CD4-positive, CD25-positive, alpha-beta regulatory T cell (primary cell): ENCODE measurements at regions not wholly inside any gene's neighbourhood (a gene's known extent, or its start where the extent isn't known, plus 50 kb on each side); places are given as distances from the start of the nearest gene placed in this dataset.
"Not testable (repeated sequence)": the region's sequence is repeated elsewhere in the genome, so short reads cannot be mapped to it uniquely, and the experiment has no call there.

Experiments used
- ATAC-seq, 2 donors: fragments of 150-1000 bp; cut with Tn5 transposase; one replicate each; pipeline ENCODE4 v1.10.0; 2021; ENCODE audit warnings: low read depth in 2 of 2, moderate number of reproducible peaks in 2 of 2, moderate library complexity in 1 of 2
- DNase-seq, 3 donors: peaks; one replicate each; pipeline versions ENCODE4 v3.0.0 to v3.0.0-alpha.2; 2012 to 2022; ENCODE audit warnings: mixed read lengths in 1 of 3
- H3K27ac ChIP-seq: one replicate; pipeline ENCODE4 v1.7.0; 2013; ENCODE audit warnings: mild to moderate bottlenecking, low read length; ENCODE audit not compliant: insufficient read depth, poor library complexity, severe bottlenecking
- H3K27me3 ChIP-seq: one replicate; pipeline ENCODE4 v1.7.0; 2013; ENCODE audit warnings: low read length; ENCODE audit not compliant: control insufficient read depth, insufficient read depth
- H3K36me3 ChIP-seq: one replicate; pipeline ENCODE4 v1.7.0; 2013; ENCODE audit warnings: mild to moderate bottlenecking, low read length, moderate library complexity; ENCODE audit not compliant: control insufficient read depth, insufficient read depth
- H3K4me1 ChIP-seq: 2 replicates; pipeline ENCODE4 v1.7.0; 2013; ENCODE audit warnings: mild to moderate bottlenecking, low read length; ENCODE audit not compliant: insufficient read depth, control insufficient read depth, poor library complexity, severe bottlenecking
- H3K4me3 ChIP-seq: one replicate; pipeline ENCODE4 v1.7.0; 2013; ENCODE audit warnings: low read depth, mild to moderate bottlenecking, low read length, moderate library complexity
- H3K9me3 ChIP-seq, 2 experiments: 1 replicate in 1 of 2; 2 replicates in 1 of 2; pipeline ENCODE4 v1.7.0; 2013; ENCODE audit warnings: low read length in 2 of 2, mild to moderate bottlenecking in 1 of 2, moderate library complexity in 1 of 2; ENCODE audit not compliant: control insufficient read depth in 2 of 2
- H3K27ac Mint-ChIP-seq, 3 donors: one replicate each; pipeline ENCODE4 v1.8.0; 2020 to 2022; ENCODE audit warnings: mild to moderate bottlenecking in 3 of 3, mixed read lengths in 3 of 3, moderate library complexity in 2 of 3
- H3K27me3 Mint-ChIP-seq: one replicate; pipeline ENCODE4 v1.8.0; 2022; ENCODE audit warnings: mild to moderate bottlenecking, mixed read lengths
- H3K36me3 Mint-ChIP-seq: one replicate; pipeline ENCODE4 v1.8.0; 2020; ENCODE audit warnings: mixed read lengths
- H3K4me1 Mint-ChIP-seq, 4 donors: one replicate each; pipeline ENCODE4 v1.8.0; 2020 to 2022; ENCODE audit warnings: mixed read lengths in 4 of 4, mild to moderate bottlenecking in 1 of 4
- H3K4me3 Mint-ChIP-seq, 4 donors: one replicate each; pipeline ENCODE4 v1.8.0; 2020 to 2022; ENCODE audit warnings: mild to moderate bottlenecking in 4 of 4, mixed read lengths in 4 of 4, moderate library complexity in 3 of 4
- H3K9me3 Mint-ChIP-seq, 7 donors: one replicate each; pipeline ENCODE4 v1.8.0; 2020 to 2022; ENCODE audit warnings: mixed read lengths in 7 of 7, mild to moderate bottlenecking in 3 of 7, moderate library complexity in 2 of 7

GRCh38 chr4:116546759-116547158 lies 538.6 kb downstream of the TRAM1L1 start:
- H3K27me3 Mint-ChIP-seq: no peaks in the 10 kb centered on the region

GRCh38 chr4:116544946-116545345 lies 540.4 kb downstream of the TRAM1L1 start:
- no peaks in the 10 kb centered on the region for H3K27me3 Mint-ChIP-seq
- no peak for ATAC-seq
- H3K4me3 Mint-ChIP-seq: no peak overlapping the region
- no peak overlapping the region for H3K4me3 ChIP-seq
- peaks cover 0 to 12% (median 3%) of the 10 kb centered on the region in 7 donors for H3K9me3 Mint-ChIP-seq
- DNase-seq: no peak
- no peak overlapping the region for H3K27ac ChIP-seq
- H3K36me3 Mint-ChIP-seq: no peaks in the 10 kb centered on the region
- H3K27ac Mint-ChIP-seq: no peak overlapping the region
- H3K4me1 ChIP-seq: no peaks in the 10 kb centered on the region
- H3K27me3 ChIP-seq: no peaks in the 10 kb centered on the region
- H3K36me3 ChIP-seq: no peaks in the 10 kb centered on the region
- H3K4me1 Mint-ChIP-seq: no peaks in the 10 kb centered on the region
- H3K9me3 ChIP-seq: peaks cover 0 to 3% of the 10 kb centered on the region in 2 experiments

More at GRCh38 chr4:116546759-116547158, 538.6 kb downstream of the TRAM1L1 start:
- H3K9me3 Mint-ChIP-seq: peaks cover 1 to 11% (median 3%) of the 10 kb centered on the region in 7 donors
- no peaks in the 10 kb centered on the region for H3K36me3 Mint-ChIP-seq
- Histone ChIP-seq H3K36me3 (no peaks in the 10 kb centered on the region), H3K4me3 (no peak overlapping the region), H3K27ac (no peak overlapping the region), H3K9me3 (peaks cover 0 to 3% of the 10 kb centered on the region in 2 experiments), H3K27me3 (no peaks in the 10 kb centered on the region), H3K4me1 (no peaks in the 10 kb centered on the region)
- no peaks in the 10 kb centered on the region for H3K4me1 Mint-ChIP-seq
- DNase-seq (no peak), ATAC-seq (no peak)
- H3K4me3 Mint-ChIP-seq: no peak overlapping the region
- no peak overlapping the region for H3K27ac Mint-ChIP-seq

- H3K27ac ChIP-seq: no peak overlapping the region
- Mint-ChIP-seq H3K4me3 (no peak overlapping the region), H3K9me3 (peaks cover 0 to 10% (median 2%) of the 10 kb centered on the region in 7 donors), H3K27me3 (no peaks in the 10 kb centered on the region), H3K36me3 (no peaks in the 10 kb centered on the region), H3K27ac (no peak overlapping the region), H3K4me1 (no peaks in the 10 kb centered on the region)
- ATAC-seq (no peak), DNase-seq (no peak)
- no peak overlapping the region for H3K4me3 ChIP-seq
- no peaks in the 10 kb centered on the region for H3K4me1 ChIP-seq
- H3K9me3 ChIP-seq: peaks cover 0 to 3% of the 10 kb centered on the region in 2 experiments
- H3K27me3 ChIP-seq: no peaks in the 10 kb centered on the region
- H3K36me3 ChIP-seq: no peaks in the 10 kb centered on the region
Observed at GRCh38 chr4:116539744-116540143, 545.6 kb downstream of the TRAM1L1 start.

GRCh38 chr4:116537828-116538227 lies 547.5 kb downstream of the TRAM1L1 start:
- no peak overlapping the region for H3K4me3 Mint-ChIP-seq
- H3K27ac Mint-ChIP-seq: no peak overlapping the region
- no peaks in the 10 kb centered on the region for H3K4me1 Mint-ChIP-seq
- DNase-seq (no peak), ATAC-seq (no peak)
- Histone ChIP-seq H3K27me3 (no peaks in the 10 kb centered on the region), H3K9me3 (no peaks in the 10 kb centered on the region), H3K27ac (no peak overlapping the region), H3K4me3 (no peak overlapping the region), H3K36me3 (no peaks in the 10 kb centered on the region), H3K4me1 (no peaks in the 10 kb centered on the region)
- H3K36me3 Mint-ChIP-seq: no peaks in the 10 kb centered on the region
- H3K9me3 Mint-ChIP-seq: peaks cover 0 to 14% (median 3%) of the 10 kb centered on the region in 7 donors
- no peaks in the 10 kb centered on the region for H3K27me3 Mint-ChIP-seq

- H3K27ac Mint-ChIP-seq, H3K36me3 ChIP-seq, H3K9me3 ChIP-seq, DNase-seq, H3K4me3 ChIP-seq, H3K4me1 Mint-ChIP-seq, H3K4me1 ChIP-seq, H3K27me3 ChIP-seq, H3K27ac ChIP-seq, H3K4me3 Mint-ChIP-seq, H3K36me3 Mint-ChIP-seq, ATAC-seq, H3K27me3 Mint-ChIP-seq: not testable (repeated sequence)
- H3K9me3 Mint-ChIP-seq: peaks cover 0 to 15% (median 6%) of the 10 kb centered on the region in 7 donors
Observed at GRCh38 chr4:116536024-116536423, 549.4 kb downstream of the TRAM1L1 start.

- no peak for ATAC-seq
- H3K9me3 ChIP-seq: peaks cover 0 to 4% of the 10 kb centered on the region in 2 experiments
- H3K4me1 Mint-ChIP-seq: no peaks in the 10 kb centered on the region
- no peaks in the 10 kb centered on the region for H3K27me3 ChIP-seq
- no peak overlapping the region for H3K27ac Mint-ChIP-seq
- H3K9me3 Mint-ChIP-seq: peaks cover 0 to 23% (median 5%) of the 10 kb centered on the region in 7 donors
- no peaks in the 10 kb centered on the region for H3K27me3 Mint-ChIP-seq
- no peaks in the 10 kb centered on the region for H3K4me1 ChIP-seq
- peak in 1 of 3 donors; percentile 0 for DNase-seq
- no peaks in the 10 kb centered on the region for H3K36me3 ChIP-seq
- no peaks in the 10 kb centered on the region for H3K36me3 Mint-ChIP-seq
- no peak overlapping the region for H3K4me3 Mint-ChIP-seq
- no peak overlapping the region for H3K27ac ChIP-seq
- H3K4me3 ChIP-seq: no peak overlapping the region
Observed at GRCh38 chr4:116531870-116532269, 553.5 kb downstream of the TRAM1L1 start.

- Mint-ChIP-seq H3K27ac (no peak overlapping the region), H3K9me3 (peaks cover 0 to 19% (median 5%) of the 10 kb centered on the region in 7 donors), H3K36me3 (no peaks in the 10 kb centered on the region), H3K4me1 (no peaks in the 10 kb centered on the region), H3K27me3 (no peaks in the 10 kb centered on the region), H3K4me3 (no peak overlapping the region)
- DNase-seq: no peak
- no peaks in the 10 kb centered on the region for H3K4me1 ChIP-seq
- H3K36me3 ChIP-seq: no peaks in the 10 kb centered on the region
- H3K4me3 ChIP-seq: no peak overlapping the region
- no peak overlapping the region for H3K27ac ChIP-seq
- ATAC-seq: no peak
- no peaks in the 10 kb centered on the region for H3K27me3 ChIP-seq
- H3K9me3 ChIP-seq: peaks cover 0 to 4% of the 10 kb centered on the region in 2 experiments
Observed at GRCh38 chr4:116531026-116531425, 554.4 kb downstream of the TRAM1L1 start.

- H3K27me3 ChIP-seq: no peaks in the 10 kb centered on the region
- ATAC-seq (no peak), DNase-seq (no peak)
- no peak overlapping the region for H3K27ac Mint-ChIP-seq
- no peak overlapping the region for H3K4me3 Mint-ChIP-seq
- H3K4me1 Mint-ChIP-seq: no peaks in the 10 kb centered on the region
- H3K4me1 ChIP-seq: no peaks in the 10 kb centered on the region
- no peaks in the 10 kb centered on the region for H3K27me3 Mint-ChIP-seq
- H3K4me3 ChIP-seq: no peak overlapping the region
- peaks cover 0 to 4% of the 10 kb centered on the region in 2 experiments for H3K9me3 ChIP-seq
- peaks cover 0 to 19% (median 5%) of the 10 kb centered on the region in 7 donors for H3K9me3 Mint-ChIP-seq
- H3K36me3 Mint-ChIP-seq: no peaks in the 10 kb centered on the region
- no peak overlapping the region for H3K27ac ChIP-seq
- H3K36me3 ChIP-seq: no peaks in the 10 kb centered on the region
Observed at GRCh38 chr4:116530048-116530447, 555.3 kb downstream of the TRAM1L1 start.
